Hepatocyte (in vitro differentiated cells): ENCODE measurements at regions not wholly inside any gene's neighbourhood (a gene's known extent, or its start where the extent isn't known, plus 50 kb on each side); places are given as distances from the start of the nearest gene placed in this dataset.

Source experiments
- DNase-seq: peaks from one replicate; pipeline ENCODE4 v3.0.0-alpha.2; 2016; ENCODE audit warnings: low spot score
- H2AFZ ChIP-seq: fragments of 200-600 bp; sonication (generic); 2 replicates; pipeline ENCODE4 v1.6.0; 2016; ENCODE audit warnings: antibody characterized with exemption, mild to moderate bottlenecking
- H3K27ac ChIP-seq: fragments of 200-600 bp; sonication (generic); 2 replicates; pipeline ENCODE4 v1.5.1; 2016; ENCODE audit warnings: mild to moderate bottlenecking
- H3K27me3 ChIP-seq: fragments of 200-600 bp; sonication (generic); 2 replicates; pipeline ENCODE4 v1.6.1; 2016
- H3K36me3 ChIP-seq: fragments of 200-600 bp; sonication (generic); replicated peaks from 2 replicates; pipeline ENCODE4 v1.5.1; 2016; ENCODE audit warnings: low read depth; ENCODE audit not compliant: insufficient read depth
- H3K4me1 ChIP-seq: fragments of 200-600 bp; sonication (generic); 2 replicates; pipeline ENCODE4 v1.5.1; 2016; ENCODE audit warnings: mild to moderate bottlenecking, moderate library complexity; ENCODE audit not compliant: insufficient read depth
- H3K4me2 ChIP-seq: fragments of 200-600 bp; sonication (generic); 2 replicates; pipeline ENCODE4 v1.6.0; 2016
- H3K4me3 ChIP-seq: fragments of 200-600 bp; sonication (generic); 2 replicates; pipeline ENCODE4 v1.5.1; 2016; ENCODE audit warnings: mild to moderate bottlenecking
- H3K79me2 ChIP-seq: fragments of 200-600 bp; sonication (generic); 2 replicates; pipeline ENCODE4 v1.6.0; 2017; ENCODE audit warnings: mild to moderate bottlenecking
- H3K9me2 ChIP-seq: fragments of 200-600 bp; sonication (generic); replicated peaks from 2 replicates; pipeline ENCODE4 v1.6.0; 2017; ENCODE audit warnings: mild to moderate bottlenecking; ENCODE audit not compliant: insufficient read depth
- H3K9me3 ChIP-seq: fragments of 200-600 bp; sonication (generic); 2 replicates; pipeline ENCODE4 v1.5.1; 2016; ENCODE audit warnings: low read depth, mild to moderate bottlenecking
- H4K20me1 ChIP-seq: fragments of 200-600 bp; sonication (generic); 2 replicates; pipeline ENCODE4 v1.6.0; 2016; ENCODE audit warnings: mild to moderate bottlenecking; ENCODE audit not compliant: insufficient read depth, poor library complexity, severe bottlenecking
- CTCF ChIP-seq: fragments of 200-600 bp; sonication (generic); IDR thresholded peaks from 2 replicates; pipeline ENCODE4 v1.5.1; 2016; ENCODE audit warnings: antibody characterized with exemption, mild to moderate bottlenecking; ENCODE audit not compliant: poor library complexity
- EZH2 ChIP-seq: fragments of 200-600 bp; sonication (generic); IDR thresholded peaks from 2 replicates; pipeline ENCODE4 v1.6.1; 2016; ENCODE audit warnings: antibody characterized with exemption, mild to moderate bottlenecking, borderline replicate concordance
- EZH2phosphoT487 ChIP-seq: fragments of 200-600 bp; sonication (generic); IDR thresholded peaks from one replicate; pipeline ENCODE4 v1.6.1; 2018; ENCODE audit warnings: antibody characterized with exemption, mild to moderate bottlenecking, low read depth, moderate library complexity; ENCODE audit not compliant: unreplicated experiment, severe bottlenecking
- WGBS: methylation state at CpG from one replicate; pipeline ENCODE4 v1.1.6; 2016; ENCODE audit warnings: low lambda C conversion rate; ENCODE audit errors: missing lambda C conversion rate; 5-methylcytosine and 5-hydroxymethylcytosine counted together

- H3K4me1 ChIP-seq, result peaks cover 11% of the 10 kb centered on the region
- no peaks in the 10 kb centered on the region for H4K20me1 ChIP-seq
- WGBS, result 88% methylated on average over 6 of the region's 6 CpGs
- H3K27ac ChIP-seq, result no peak overlapping the region
- no peaks in the 10 kb centered on the region for H3K27me3 ChIP-seq
- no peaks in the 10 kb centered on the region for H3K9me2 ChIP-seq
- H3K79me2 ChIP-seq, result no peaks in the 10 kb centered on the region
- TF ChIP-seq EZH2phosphoT487, result no peak
- TF ChIP-seq CTCF, result no peak
- TF ChIP-seq EZH2, result no peak
- no peaks in the 10 kb centered on the region for H3K9me3 ChIP-seq
- no peak for DNase-seq
- H3K4me3 ChIP-seq, result no peak overlapping the region
- no peak overlapping the region for H3K4me2 ChIP-seq
- no peaks in the 10 kb centered on the region for H3K36me3 ChIP-seq
- no peak overlapping the region for H2AFZ ChIP-seq
These were observed 146.0 kb downstream of the C9orf50 start for GRCh38 chr9:129474740-129475404.

GRCh38 chr9:129473523-129474244 is 147.2 kb downstream of the C9orf50 start:
- TF ChIP-seq CTCF, result no peak
- TF ChIP-seq EZH2phosphoT487, result no peak
- TF ChIP-seq EZH2, result no peak
- DNase-seq, result no peak
- Histone ChIP-seq H3K79me2 (no peaks in the 10 kb centered on the region), H3K4me2 (no peak overlapping the region), H3K27me3 (no peaks in the 10 kb centered on the region), H3K36me3 (no peaks in the 10 kb centered on the region), H3K9me3 (no peaks in the 10 kb centered on the region), H3K4me3 (no peak overlapping the region), H3K9me2 (no peaks in the 10 kb centered on the region), H4K20me1 (no peaks in the 10 kb centered on the region), H2AFZ (no peak overlapping the region), H3K27ac (no peak overlapping the region), H3K4me1 (no peaks in the 10 kb centered on the region)
- 85% methylated on average over 15 of the region's 15 CpGs for WGBS

- H3K27ac ChIP-seq, result no peak overlapping the region
- DNase-seq, result no peak
- no peaks in the 10 kb centered on the region for H4K20me1 ChIP-seq
- H3K4me1 ChIP-seq, result no peaks in the 10 kb centered on the region
- H3K27me3 ChIP-seq, result no peaks in the 10 kb centered on the region
- H3K36me3 ChIP-seq, result no peaks in the 10 kb centered on the region
- H2AFZ ChIP-seq, result no peak overlapping the region
- H3K4me3 ChIP-seq, result no peak overlapping the region
- 74% methylated on average over 6 of the region's 6 CpGs for WGBS
- no peak for TF ChIP-seq EZH2
- no peak for TF ChIP-seq EZH2phosphoT487
- TF ChIP-seq CTCF, result no peak
- H3K9me2 ChIP-seq, result no peaks in the 10 kb centered on the region
- no peaks in the 10 kb centered on the region for H3K9me3 ChIP-seq
- no peak overlapping the region for H3K4me2 ChIP-seq
- no peaks in the 10 kb centered on the region for H3K79me2 ChIP-seq
These were observed 148.2 kb downstream of the C9orf50 start for GRCh38 chr9:129472651-129473102.
